ENCODE measurements at regions not wholly inside any gene's neighbourhood (a gene's known extent, or its start where the extent isn't known, plus 50 kb on each side); places are given as distances from the start of the nearest gene placed in this dataset.

GRCh38 chr4:156019246-156019645, 65.6 kb upstream of the CTSO start (continued):
- TF ChIP-seq ETS1 (IDR thresholded peaks at IDR 0.05) = no peak

- no peak overlapping the region for H3K4me3 Mint-ChIP-seq
- H3K27me3 Mint-ChIP-seq (ENCODE audit: insufficient read depth, low read depth, poor library complexity) = no peaks in the 10 kb centered on the region
- ATAC-seq (no peak), DNase-seq (ENCODE audit: low spot score) (no peak)
- Histone ChIP-seq H3K4me2 (peak overlapping the region; percentile 72; the same call in 1 of the 2 replicates), H3K9me2 (ENCODE audit: insufficient read depth) (0 out of 2 replicates have a peak, but pooled peaks cover 2% of the 10 kb centered on the region), H3K4me3 (no peak overlapping the region), H3F3A (replicated peaks; ENCODE audit: low read depth) (no peaks in the 10 kb centered on the region; the same call in 1 of the 2 replicates), H3K27ac (ENCODE audit: low read depth) (peak overlapping the region; percentile 15), H3K79me2 (replicated peaks; ENCODE audit: insufficient read depth) (no peaks in the 10 kb centered on the region), H3K4me1 (ENCODE audit: insufficient read depth) (peaks cover 43% of the 10 kb centered on the region), H2AFZ (no peak overlapping the region), H3K27me3 (ENCODE audit: insufficient read depth) (no peaks in the 10 kb centered on the region), H3K36me3 (ENCODE audit: insufficient read depth) (no peaks in the 10 kb centered on the region), H4K20me1 (replicated peaks; ENCODE audit: insufficient read depth) (no peaks in the 10 kb centered on the region)
- H3K9me3 Mint-ChIP-seq = peaks cover 3% of the 10 kb centered on the region; the same call in 2 of the 3 replicates
- peaks cover 51% of the 10 kb centered on the region for H3K4me1 Mint-ChIP-seq
- no peak overlapping the region for H3K27ac Mint-ChIP-seq
- TF ChIP-seq EZH2phosphoT487 (IDR thresholded peaks at IDR 0.05; ENCODE audit: unreplicated experiment) (no peak), ZNF114 (CRISPR knock-in tag; IDR thresholded peaks at IDR 0.05) (no peak), STAT1 (IDR thresholded peaks at IDR 0.05; ENCODE audit: unreplicated experiment) (no peak), JUNB (IDR thresholded peaks at IDR 0.05; ENCODE audit: unreplicated experiment) (no peak), REST (IDR thresholded peaks at IDR 0.05; ENCODE audit: unreplicated experiment) (no peak), NANOG (IDR thresholded peaks at IDR 0.05; ENCODE audit: borderline replicate concordance) (no peak), ZNF462 (CRISPR knock-in tag; IDR thresholded peaks at IDR 0.05) (no peak), POLR2AphosphoS5 (IDR thresholded peaks at IDR 0.05; ENCODE audit: low read depth) (no peak), EZH2 (IDR thresholded peaks at IDR 0.05; ENCODE audit: low read depth, unreplicated experiment) (no peak), CREB1 (CRISPR knock-in tag; IDR thresholded peaks at IDR 0.05; ENCODE audit: low read depth) (no peak), ETS1 (IDR thresholded peaks at IDR 0.05) (no peak)
- peaks cover 5% of the 10 kb centered on the region; the same call in 1 of the 3 replicates for H3K36me3 Mint-ChIP-seq (ENCODE audit: low read depth)
Measured at GRCh38 chr4:156018383-156018782, 64.7 kb upstream of the CTSO start.

Data from GM23338 (cell line).